ENCODE measurements at regions not wholly inside any gene's neighbourhood (a gene's known extent, or its start where the extent isn't known, plus 50 kb on each side); places are given as distances from the start of the nearest gene placed in this dataset.

- H3K9ac ChIP-seq (ENCODE audit: low read length): no peak overlapping the region
- no peaks in the 10 kb centered on the region for H3K9me2 ChIP-seq (ENCODE audit: insufficient read depth, low read length)
- H3K27me3 ChIP-seq (ENCODE audit: insufficient read depth, low read depth, low read length): peaks cover 14% of the 10 kb centered on the region
- H4K20me1 ChIP-seq (ENCODE audit: insufficient read depth): no peaks in the 10 kb centered on the region
- H3K36me3 ChIP-seq (ENCODE audit: insufficient read depth, low read length): no peaks in the 10 kb centered on the region
- no peak overlapping the region for H2AFZ ChIP-seq (ENCODE audit: low read depth, low read length)
- no peak for TF ChIP-seq MXI1 (conservative IDR thresholded peaks at IDR 0.05; ENCODE audit: poor library complexity, severe bottlenecking)
- no peak overlapping the region for H3K27ac ChIP-seq (ENCODE audit: low read length)
- H3K9me3 ChIP-seq (ENCODE audit: low read length): no peaks in the 10 kb centered on the region
- no peaks in the 10 kb centered on the region for H3K79me2 ChIP-seq (replicated peaks; ENCODE audit: insufficient read depth, low read length)
- no peak overlapping the region for H3K4me2 ChIP-seq (ENCODE audit: low read length)
- H3F3A ChIP-seq (ENCODE audit: insufficient read depth, low read length, poor library complexity, severe bottlenecking): no peaks in the 10 kb centered on the region
- no peak overlapping the region for H3K4me3 ChIP-seq (ENCODE audit: low read length)
Measured at GRCh38 chr11:119780222-119780953, 51.4 kb upstream of the NECTIN1 start.

GRCh38 chr11:119779195-119780071, 50.4 kb upstream of the NECTIN1 start:
- Histone ChIP-seq H3F3A (ENCODE audit: insufficient read depth, low read length, poor library complexity, severe bottlenecking) (no peaks in the 10 kb centered on the region), H3K27ac (ENCODE audit: low read length) (no peak overlapping the region), H4K20me1 (ENCODE audit: insufficient read depth) (no peaks in the 10 kb centered on the region), H3K9me3 (ENCODE audit: low read length) (no peaks in the 10 kb centered on the region), H3K27me3 (ENCODE audit: insufficient read depth, low read depth, low read length) (peaks cover 14% of the 10 kb centered on the region), H3K4me2 (ENCODE audit: low read length) (no peak overlapping the region), H3K9ac (ENCODE audit: low read length) (no peak overlapping the region), H3K9me2 (ENCODE audit: insufficient read depth, low read length) (no peaks in the 10 kb centered on the region), H3K36me3 (ENCODE audit: insufficient read depth, low read length) (no peaks in the 10 kb centered on the region), H3K79me2 (replicated peaks; ENCODE audit: insufficient read depth, low read length) (no peaks in the 10 kb centered on the region), H3K4me3 (ENCODE audit: low read length) (no peak overlapping the region), H2AFZ (ENCODE audit: low read depth, low read length) (no peak overlapping the region)
- TF ChIP-seq TAF1 (IDR thresholded peaks at IDR 0.05; ENCODE audit: low read depth): no peak
- TF ChIP-seq SMC3 (conservative IDR thresholded peaks at IDR 0.05; ENCODE audit: poor library complexity): no peak
- no peak for TF ChIP-seq CTCF (IDR thresholded peaks at IDR 0.05; ENCODE audit: poor library complexity, severe bottlenecking)
